Activated CD8-positive, alpha-beta memory T cell treated with anti-CD3 and anti-CD28 coated beads, Interleukin-2, amount 50 U/mL, for 24 hours (primary cell): ENCODE measurements at regions not wholly inside any gene's neighbourhood (a gene's known extent, or its start where the extent isn't known, plus 50 kb on each side); places are given as distances from the start of the nearest gene placed in this dataset.

Experiments
- DNase-seq: peaks from one replicate; pipeline ENCODE4 v3.0.0-alpha.2; 2020; ENCODE audit errors: extremely low read depth

GRCh38 chr6:165825256-165825815 lies 162.3 kb upstream of the PDE10A start:
- DNase-seq, result no peak

DNA sequence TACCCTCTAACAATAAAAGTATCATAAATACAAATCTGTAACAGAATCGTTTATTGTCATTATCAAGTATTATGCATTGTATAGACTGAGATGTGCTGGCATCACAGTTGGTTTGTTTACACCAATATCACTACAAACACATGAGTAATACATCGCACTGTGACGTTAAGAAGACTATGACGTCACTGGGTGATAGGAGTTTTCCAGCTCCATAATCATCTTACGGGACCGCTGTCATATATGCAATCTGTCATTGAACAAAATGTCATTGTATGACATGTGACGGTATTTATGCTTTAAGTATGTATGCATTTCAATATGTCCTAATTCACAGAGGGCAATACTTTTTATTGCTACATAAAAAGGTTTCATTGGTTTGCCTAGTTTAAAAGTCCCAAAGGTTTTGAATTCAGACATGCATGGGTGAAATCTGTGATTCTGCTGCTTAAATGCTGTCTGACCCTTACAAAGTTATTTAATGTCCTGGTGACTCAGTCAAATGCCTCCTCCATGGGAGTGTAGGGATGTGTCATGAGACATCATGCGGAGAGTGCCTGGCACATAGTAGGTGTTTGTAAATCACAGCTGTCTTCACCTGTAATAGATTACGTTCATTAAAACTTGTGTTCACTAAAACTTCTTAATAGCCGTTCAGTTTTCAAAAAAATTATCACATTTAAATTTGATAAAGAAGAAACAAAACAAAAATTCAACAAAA lies 160.7 kb upstream of the PDE10A start:
- no peak for DNase-seq

DNA sequence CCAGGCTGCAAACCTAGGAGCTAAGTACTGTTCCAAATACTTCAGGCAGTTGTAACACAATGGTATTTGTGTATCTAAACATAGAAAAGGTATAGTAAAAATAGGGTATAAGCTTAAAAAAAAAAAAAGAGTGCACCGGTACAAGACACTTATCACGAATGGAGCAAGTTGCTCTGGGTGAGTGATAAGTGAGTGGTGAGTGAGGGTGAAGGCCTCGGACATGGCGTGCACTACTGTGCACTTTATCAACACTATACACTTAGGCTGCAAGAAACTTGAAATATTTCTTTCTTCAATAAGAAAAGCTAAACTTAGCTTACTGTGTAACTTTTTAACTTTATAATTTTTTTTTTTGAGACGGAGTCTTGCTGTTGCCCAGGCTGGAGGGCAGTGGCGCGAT lies 159.5 kb upstream of the PDE10A start:
- DNase-seq, result no peak

DNA sequence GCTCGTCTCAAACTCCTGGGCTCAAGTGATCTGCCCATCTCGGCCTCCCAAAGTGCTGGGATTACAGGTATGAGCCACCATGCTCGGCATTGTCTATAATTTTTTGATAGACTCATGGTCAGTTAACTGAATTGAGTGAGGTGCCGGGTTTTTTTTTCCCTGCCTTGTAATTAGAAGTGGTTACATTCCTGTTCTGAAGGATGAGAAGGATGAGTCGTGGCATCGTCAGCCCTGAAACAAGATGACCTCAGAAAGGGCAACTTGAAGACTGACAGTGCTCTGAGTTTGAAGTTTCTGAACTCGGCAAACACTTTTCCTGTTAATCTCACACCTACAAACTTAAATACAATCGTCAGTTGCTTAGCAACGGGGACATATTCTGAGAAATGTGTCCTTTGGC lies 158.7 kb upstream of the PDE10A start:
- DNase-seq, result no peak

GRCh38 chr6:165820934-165821333 lies 157.9 kb upstream of the PDE10A start:
- DNase-seq, result no peak

DNA sequence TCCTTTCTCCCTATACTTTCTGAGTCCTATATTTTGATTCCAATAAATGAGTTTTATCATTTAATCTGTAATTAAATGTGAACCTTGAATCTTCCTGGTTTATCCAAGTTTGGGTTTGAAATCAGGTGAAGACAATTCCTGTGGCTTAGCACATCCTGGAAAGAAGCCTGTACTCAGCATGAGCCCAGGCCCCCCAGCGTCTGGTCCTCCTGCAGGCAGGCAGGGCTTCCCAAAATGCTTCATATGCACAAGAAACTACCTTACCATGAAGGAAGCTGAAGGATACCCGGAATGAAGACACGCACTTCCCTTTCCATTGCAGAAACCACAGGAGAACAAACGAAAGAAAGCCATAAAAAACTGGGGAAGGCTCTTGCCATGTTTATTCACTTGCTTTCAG lies 157.4 kb upstream of the PDE10A start:
- no peak for DNase-seq

GRCh38 chr6:165819394-165819793 lies 156.4 kb upstream of the PDE10A start:
- DNase-seq, result no peak

- no peak for DNase-seq
Measured at GRCh38 chr6:165818200-165818599, 155.2 kb upstream of the PDE10A start.

DNA sequence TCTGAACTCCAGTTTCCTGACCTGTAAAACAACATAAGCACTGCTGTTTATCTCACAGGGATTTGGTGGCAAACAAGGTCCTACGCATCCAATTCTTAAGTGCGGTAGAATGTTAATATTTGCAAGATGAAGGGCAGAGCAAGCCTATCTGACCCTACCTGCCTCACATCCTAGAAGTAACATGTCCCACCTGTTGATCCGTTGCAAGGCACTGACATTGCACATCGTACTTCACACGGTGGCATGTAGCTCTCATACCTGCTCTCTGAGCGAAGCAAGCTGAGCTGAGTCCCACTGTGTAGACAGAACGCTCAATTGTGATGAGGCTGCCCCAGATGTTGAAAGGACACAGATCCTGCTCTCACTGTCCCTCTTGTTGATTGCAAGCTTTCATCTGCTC lies 154.7 kb upstream of the PDE10A start:
- no peak for DNase-seq

DNA sequence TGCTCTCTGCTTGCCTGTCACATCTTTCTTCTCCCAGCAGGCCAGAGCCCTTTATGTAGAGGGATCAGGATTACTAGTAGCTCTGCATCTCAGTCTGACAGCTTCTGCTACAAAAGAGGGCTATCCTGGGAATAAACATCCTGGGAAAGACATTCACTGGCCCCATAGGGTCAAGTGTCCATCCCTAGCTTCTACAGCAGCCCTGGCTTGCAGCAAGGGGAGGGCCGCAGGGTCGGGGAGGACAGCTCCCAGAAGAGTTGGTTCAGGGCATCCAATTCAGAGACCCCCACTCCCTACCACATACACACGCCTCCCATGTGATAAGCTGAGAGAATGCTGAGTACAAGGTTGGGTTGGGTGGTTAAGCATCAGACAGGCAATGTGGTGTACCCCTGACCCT lies 154.1 kb upstream of the PDE10A start:
- DNase-seq, result no peak

DNA sequence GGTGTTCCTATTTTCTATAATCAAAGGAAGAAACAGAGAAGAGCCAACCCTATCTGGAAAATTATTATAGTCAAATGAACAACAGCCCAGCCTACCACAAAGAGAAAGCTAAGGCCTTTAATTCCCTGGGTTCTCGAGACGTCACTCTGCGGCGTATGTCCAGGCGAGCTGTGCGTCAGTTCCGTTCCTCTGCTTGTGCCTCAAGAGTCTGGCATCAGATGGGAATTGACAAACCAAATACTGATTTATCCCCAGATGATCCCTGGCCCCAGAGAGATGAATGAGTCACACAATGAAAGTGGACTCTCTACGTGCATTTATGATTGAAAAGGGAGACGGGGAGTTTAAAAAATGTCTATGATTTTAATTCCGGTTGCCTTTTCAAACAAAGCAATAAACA lies 151.6 kb upstream of the PDE10A start:
- no peak for DNase-seq

GRCh38 chr6:165811512-165811911 lies 148.5 kb upstream of the PDE10A start:
- DNase-seq, result no peak

- DNase-seq, result no peak
Measured at GRCh38 chr6:165808021-165808420, 145.0 kb upstream of the PDE10A start.

DNA sequence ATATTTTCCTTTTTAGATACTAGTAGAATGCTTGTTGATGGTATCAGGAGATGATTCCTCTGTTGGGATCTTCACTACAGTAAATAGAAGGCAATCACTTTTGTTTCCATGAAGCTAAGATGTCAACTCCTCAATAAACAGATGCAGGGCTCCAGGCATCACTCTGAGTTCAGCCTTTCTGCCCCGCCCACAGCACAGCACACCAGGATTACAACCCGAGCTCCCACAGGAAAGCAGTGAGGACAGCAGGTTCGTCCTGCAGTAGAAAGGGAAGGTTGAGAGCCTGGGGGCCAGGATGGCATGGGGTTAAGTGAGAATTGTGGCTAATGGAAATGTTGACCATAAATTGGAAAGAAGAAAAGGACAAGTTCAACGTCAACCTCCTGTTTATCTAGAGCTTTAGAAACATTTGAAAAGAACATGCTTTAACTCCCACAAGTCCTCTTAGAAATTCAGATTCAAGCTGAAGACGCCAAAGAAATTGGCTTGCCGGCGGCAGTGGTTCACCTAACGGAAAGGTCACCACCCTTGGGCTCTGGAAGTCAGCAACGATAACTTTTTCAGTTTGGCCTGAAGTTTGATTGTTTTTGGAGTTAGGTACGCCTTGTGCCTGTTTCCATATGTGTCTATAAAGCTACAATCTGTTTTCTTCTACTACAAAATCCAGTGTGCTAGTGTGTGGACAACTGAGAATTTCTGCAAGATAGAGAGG lies 144.4 kb upstream of the PDE10A start:
- no peak for DNase-seq

DNA sequence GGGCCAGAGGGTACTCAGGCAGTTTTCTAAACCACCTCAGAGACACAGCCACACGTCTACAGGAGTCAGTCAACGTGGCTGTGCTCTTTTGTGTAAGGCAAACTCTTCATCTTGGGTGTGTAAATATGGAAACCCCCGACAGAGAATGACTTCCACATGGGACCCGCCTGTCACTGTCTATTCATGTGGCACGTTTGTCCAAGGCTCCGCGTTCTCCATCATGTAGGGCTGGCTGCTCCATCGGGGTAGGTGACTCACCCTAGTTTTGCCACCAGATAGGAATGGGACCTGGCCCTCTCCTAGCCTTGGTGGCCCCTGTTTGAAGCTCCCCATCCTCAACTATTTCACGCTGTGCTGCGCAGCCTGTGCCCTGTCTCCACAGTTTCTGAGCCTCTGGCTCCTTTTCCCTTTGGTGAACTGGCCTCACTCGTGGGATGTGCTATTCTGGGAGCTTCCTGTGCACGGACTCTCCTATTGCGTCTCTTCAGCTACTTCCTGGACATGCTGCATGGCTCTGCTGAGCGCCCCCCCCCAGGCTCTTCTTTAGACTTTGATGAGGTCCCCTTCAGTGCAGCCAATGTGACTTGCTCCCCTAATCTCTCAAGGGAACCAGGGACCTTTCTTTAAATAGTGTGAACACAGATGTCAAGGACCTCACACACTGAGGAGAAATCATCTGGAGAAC lies 143.2 kb upstream of the PDE10A start:
- no peak for DNase-seq

DNA sequence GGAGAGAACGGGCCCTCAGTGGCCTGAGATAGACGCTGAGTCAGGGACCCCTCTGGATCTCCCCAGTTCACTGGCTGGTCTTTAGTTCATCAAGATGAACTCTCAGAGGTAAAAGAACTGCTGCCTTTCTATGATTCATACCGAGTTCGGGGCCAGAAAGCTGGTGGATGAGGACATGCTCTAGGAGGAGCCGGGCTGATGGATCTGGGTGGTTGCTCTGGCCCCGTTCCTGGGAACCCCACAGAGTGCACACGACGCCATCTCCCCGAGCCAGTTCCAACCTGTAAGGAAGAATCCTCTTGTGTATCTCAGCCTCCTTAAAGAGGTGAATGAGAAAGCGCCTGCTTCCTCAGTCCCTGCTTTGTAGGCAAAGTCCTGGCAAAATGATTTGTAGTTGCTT lies 142.6 kb upstream of the PDE10A start:
- no peak for DNase-seq

DNA sequence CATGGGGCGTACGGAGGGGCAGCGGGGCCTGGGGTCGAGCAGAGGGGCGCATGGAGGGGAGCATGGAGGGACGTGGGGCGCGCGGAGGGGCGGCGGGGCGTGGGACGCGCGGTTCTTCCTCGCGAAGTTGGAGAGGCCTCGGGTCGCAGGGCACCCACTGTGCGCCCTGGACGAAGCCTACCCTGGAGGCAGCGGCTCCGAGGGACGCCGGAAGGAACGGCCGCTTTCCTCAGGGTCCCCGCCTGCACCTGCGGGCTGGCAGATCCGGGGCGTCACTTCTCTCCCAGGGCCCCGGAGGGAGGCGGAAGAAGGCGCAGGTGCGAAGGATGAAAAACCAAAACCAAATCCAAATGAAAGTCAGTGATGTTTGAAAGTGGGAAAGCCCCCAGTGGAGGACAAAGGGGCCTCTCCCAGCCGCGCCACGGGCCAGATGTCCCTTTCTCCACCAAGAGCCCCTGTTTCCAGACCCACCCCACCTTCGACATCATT lies 142.1 kb upstream of the PDE10A start:
- no peak for DNase-seq

GRCh38 chr6:165804331-165805066 lies 141.5 kb upstream of the PDE10A start:
- no peak for DNase-seq

DNA sequence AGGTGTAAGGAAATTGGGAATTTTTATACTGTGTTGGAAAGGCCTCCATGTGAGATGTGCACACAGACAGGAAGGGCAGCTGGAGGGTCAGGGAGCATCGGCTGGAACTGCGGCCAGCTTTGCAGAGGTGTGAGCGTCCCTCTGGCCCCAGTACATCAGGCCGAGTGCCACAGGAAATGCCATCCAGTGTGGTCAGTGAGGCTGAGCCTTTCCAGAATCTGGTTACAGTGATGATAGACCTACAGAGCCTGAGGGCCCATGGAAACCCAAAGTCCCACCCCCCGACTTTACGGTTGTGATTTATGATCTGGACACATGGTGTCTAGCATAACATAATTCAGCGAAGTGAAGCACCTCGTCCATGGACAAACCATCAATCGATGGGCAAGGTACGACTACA lies 137.3 kb upstream of the PDE10A start:
- no peak for DNase-seq

- no peak for DNase-seq
Measured at GRCh38 chr6:165799391-165800153, 136.5 kb upstream of the PDE10A start.

DNA sequence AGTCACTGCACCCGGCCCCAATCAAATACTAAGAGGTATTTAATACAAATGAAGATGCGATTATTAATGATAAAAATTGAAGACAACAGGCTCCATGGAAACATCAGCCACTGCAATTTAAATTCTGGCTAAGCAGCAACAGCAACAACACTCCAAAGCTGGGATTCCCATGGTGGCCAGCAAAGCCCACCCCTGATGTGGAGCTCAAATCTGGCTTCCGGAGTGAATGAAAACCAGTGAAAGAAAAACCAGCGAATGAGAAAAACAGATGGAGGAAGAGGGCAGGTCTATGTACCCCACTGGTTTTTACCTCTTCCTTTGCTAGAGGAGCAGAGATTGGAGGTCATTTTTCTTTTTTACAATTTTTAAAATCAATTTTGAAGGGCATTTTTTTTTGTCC lies 135.9 kb upstream of the PDE10A start:
- DNase-seq, result no peak
